RWPE1 (cell line): ENCODE measurements at regions not wholly inside any gene's neighbourhood (a gene's known extent, or its start where the extent isn't known, plus 50 kb on each side); places are given as distances from the start of the nearest gene placed in this dataset.

Experiments used
- CTCF ChIA-PET: fragments of 350-600 bp; sonication (Branson Sonifier 250); formaldehyde crosslinking; extraction: SDS; loops from one replicate; lab custom pipeline; 2021; lab: Yijun Ruan, JAX
- POLR2A ChIA-PET: fragments of 400-600 bp; formaldehyde crosslinking; extraction: SDS; loops from one replicate; lab custom pipeline; 2020; ENCODE audit warnings: antibody characterized with exemption; ENCODE audit not compliant: low non-redundant PET; lab: Yijun Ruan, JAX
- DNase-seq: peaks from one replicate; pipeline ENCODE4 v3.0.0; 2012; ENCODE audit warnings: low spot score
- H3K27ac ChIP-seq: fragments of 450-650 bp; 2 replicates; pipeline ENCODE4 v1.5.1; 2017
- TF ChIP-seq, protein P1 (sequence below): fragments of 450-650 bp; conservative IDR thresholded peaks from 2 replicates; pipeline ENCODE4 v1.5.1; 2017; ENCODE audit warnings: low read depth, mild to moderate bottlenecking

DNA sequence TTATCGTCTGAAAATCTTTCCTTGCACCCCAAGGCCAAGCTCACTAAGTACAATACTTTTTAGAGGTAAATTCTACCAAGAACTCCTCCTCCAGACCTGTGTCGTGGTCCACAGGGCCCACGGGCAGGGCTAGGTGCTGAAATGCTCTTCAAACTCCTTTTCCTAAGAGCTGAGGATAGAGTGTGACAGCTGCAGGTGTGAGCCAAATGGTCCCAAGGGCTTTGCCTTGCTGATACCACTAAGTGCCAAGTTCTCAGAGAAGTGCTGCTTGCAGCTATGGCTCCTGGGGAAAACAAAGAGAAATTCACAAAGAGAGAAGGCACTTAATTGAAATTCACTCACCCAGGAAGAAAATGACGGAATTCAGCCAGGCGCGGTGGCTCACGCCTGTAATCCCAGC, 868.9 kb upstream of the AUTS2 start:
- ChIA-PET POLR2A (no interaction called here), CTCF (no interaction called here)
- no peak overlapping the region for H3K27ac ChIP-seq
- TF ChIP-seq, protein P1, sequence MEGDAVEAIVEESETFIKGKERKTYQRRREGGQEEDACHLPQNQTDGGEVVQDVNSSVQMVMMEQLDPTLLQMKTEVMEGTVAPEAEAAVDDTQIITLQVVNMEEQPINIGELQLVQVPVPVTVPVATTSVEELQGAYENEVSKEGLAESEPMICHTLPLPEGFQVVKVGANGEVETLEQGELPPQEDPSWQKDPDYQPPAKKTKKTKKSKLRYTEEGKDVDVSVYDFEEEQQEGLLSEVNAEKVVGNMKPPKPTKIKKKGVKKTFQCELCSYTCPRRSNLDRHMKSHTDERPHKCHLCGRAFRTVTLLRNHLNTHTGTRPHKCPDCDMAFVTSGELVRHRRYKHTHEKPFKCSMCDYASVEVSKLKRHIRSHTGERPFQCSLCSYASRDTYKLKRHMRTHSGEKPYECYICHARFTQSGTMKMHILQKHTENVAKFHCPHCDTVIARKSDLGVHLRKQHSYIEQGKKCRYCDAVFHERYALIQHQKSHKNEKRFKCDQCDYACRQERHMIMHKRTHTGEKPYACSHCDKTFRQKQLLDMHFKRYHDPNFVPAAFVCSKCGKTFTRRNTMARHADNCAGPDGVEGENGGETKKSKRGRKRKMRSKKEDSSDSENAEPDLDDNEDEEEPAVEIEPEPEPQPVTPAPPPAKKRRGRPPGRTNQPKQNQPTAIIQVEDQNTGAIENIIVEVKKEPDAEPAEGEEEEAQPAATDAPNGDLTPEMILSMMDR, result no peak
- DNase-seq, result no peak

DNA sequence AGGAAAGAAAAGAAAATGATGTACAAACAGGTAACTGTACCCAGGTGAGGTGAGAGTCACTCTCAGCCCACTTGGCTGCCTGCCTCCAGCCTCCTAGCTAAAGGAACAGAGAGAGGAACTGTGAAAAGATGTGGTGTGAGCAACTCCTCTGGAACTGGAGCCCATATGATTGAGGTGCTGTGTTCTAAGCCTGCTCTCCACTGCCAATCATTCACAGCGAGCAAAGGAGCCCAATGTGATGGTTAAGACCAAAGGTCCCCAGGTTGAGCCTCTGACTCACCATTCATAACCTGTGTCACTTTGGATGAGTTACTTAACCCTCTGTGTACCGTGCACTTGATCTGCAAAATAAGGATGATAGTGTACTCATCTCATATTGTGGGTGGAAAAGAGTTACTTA, 868.1 kb upstream of the AUTS2 start:
- H3K27ac ChIP-seq, result no peak overlapping the region
- CTCF ChIA-PET, result no interaction called here
- no peak for DNase-seq
- TF ChIP-seq, protein P1, result no peak
- POLR2A ChIA-PET, result no interaction called here

DNA sequence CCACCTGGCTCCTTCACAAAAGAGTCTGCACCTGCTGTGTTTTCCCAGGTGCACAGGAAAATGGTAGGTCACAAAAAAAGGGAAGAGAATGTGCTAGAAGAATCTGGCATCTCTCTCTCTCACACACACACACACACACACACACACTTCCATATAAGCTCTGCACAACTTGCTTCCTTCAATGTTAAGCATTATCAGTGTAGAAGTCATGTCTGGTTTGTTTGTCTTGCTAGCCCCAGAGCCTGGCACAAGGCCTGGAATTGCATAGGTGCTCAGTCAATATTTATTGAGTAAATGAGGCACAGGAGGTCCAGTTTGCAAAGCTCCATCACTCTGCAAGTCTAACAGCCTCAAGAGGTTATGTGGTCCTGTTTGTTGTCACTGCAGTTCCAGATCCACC, 867.3 kb upstream of the AUTS2 start:
- H3K27ac ChIP-seq, result no peak overlapping the region
- ChIA-PET POLR2A (no interaction called here), CTCF (interaction anchor here (0.7 kb wide), 1 partner anchor 1224 kb away, joined by 3 read pairs; no protein-coding TSS in a partner anchor)
- DNase-seq, result no peak
- TF ChIP-seq, protein P1, result no peak

DNA sequence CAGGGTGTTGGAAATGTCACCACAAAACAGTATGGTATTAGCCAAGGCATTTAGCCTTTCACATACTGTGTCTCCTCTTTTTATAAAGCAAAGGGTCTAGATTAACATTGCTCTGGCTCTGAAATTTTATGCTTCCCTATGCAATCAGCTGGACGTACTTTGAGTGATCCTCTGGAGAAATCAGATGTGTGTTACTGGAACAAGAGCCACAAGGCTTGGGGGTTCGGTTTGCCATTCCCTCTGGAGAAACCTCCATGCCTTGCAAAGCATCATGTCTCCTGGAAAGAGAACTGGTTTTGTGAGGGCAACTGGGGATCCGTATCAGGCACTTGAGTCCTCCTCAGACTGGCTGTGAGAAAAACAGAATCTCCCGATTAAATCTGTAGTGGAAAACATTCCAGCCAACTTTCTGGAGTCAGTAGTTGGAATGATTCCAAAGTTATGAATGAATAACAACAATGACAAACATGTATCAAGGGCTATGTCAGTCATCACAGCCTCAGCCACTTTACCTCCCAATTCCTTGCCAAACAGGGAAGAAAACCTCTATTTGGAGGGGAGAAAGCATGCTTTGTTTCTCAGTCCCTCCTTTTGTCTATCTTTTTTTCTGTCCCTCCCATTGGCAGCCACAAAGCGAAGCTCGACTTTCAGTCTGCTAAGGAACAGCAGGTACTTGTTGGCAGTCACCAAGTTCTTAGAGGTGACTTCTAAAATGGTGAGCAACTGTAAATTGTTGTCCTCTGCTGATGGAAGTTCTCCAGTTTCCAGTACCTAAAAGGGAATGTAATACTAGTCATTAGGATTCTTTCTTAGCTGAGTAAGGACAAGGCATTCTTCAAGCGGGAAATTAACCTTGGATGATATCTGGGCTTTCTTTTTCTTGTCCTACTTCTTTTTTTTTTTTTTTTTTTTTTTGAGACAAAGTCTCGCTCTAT, 864.8 kb upstream of the AUTS2 start:
- TF ChIP-seq, protein P1, result no peak
- POLR2A ChIA-PET, result no interaction called here
- no peak for DNase-seq
- CTCF ChIA-PET, result no interaction called here
- no peak overlapping the region for H3K27ac ChIP-seq

DNA sequence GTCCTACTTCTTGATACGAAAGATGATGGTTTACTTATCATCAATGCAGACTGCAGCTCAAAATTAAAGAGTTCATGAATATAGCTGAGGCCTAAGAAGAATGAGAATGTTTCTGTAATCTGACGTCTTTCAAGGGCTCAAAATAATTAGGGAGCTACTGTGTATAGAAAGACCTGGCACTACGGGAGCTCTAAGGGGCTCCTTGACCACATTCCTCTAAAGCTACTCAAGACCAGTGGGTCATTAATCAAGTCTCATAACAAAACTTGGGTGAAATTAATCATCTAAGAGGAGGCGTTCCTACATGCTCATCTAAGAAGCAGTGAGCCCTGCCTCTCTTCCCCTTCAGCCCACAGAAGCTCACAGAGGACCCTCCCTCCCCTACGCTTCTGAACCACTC, 863.8 kb upstream of the AUTS2 start:
- ChIA-PET CTCF (no interaction called here), POLR2A (no interaction called here)
- DNase-seq, result no peak
- TF ChIP-seq, protein P1, result no peak
- no peak overlapping the region for H3K27ac ChIP-seq

DNA sequence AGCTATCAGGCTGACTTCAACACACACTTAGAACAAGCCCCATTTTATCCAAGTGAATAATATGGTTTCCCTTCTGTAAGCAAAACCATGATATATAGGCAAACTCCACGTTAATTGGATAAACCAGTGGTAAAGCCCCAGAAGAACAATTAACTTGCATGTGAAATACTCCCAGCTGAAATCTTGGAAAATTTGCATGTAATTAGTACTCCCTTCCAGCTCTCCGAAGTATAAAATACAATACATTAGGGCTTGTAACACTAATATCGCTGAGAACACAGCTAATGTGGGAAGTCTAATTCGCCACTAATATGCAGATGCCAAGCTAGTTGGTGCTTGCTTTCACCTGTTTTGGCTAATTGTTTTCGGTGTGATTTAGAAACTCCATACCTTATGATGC, 859.0 kb upstream of the AUTS2 start:
- TF ChIP-seq, protein P1, result no peak
- DNase-seq, result no peak
- POLR2A ChIA-PET, result no interaction called here
- no peak overlapping the region for H3K27ac ChIP-seq
- CTCF ChIA-PET, result no interaction called here
